HCT116 (cell line): ENCODE measurements at regions not wholly inside any gene's neighbourhood (a gene's known extent, or its start where the extent isn't known, plus 50 kb on each side); places are given as distances from the start of the nearest gene placed in this dataset.

Source experiments
- ATAC-seq: fragments of 200-7000 bp; cut with Tn5 transposase; 2 replicates; pipeline ENCODE4 v1.9.1; 2020; ENCODE audit warnings: mild to moderate bottlenecking, moderate library complexity
- BruUV-seq: library from RNA; stranded (reverse); fragments of 400-500 nt; replicated peaks from 2 replicates; lab custom pipeline; 2021; lab: Mats Ljungman, UMichigan
- CTCF ChIA-PET: fragments of 300-600 bp; sonication (Branson Sonifier 250); formaldehyde crosslinking; loops from one replicate; lab custom pipeline; 2021; ENCODE audit warnings: antibody characterized with exemption; lab: Charles Lee
- POLR2A ChIA-PET: fragments of 300-600, 350-600 bp; sonication (Branson Sonifier 250); formaldehyde crosslinking; loops from one replicate; lab custom pipeline; 2021; ENCODE audit warnings: antibody characterized with exemption; lab: Charles Lee
- RAD21 ChIA-PET, 2 experiments: fragments of 300-600 bp; sonication (Branson Sonifier 250); formaldehyde crosslinking; loops; one replicate each; lab custom pipeline; 2023; ENCODE audit warnings: low total read pairs in 2 of 2; ENCODE audit not compliant: uncharacterized antibody in 2 of 2, unreplicated experiment in 2 of 2, low non-redundant PET in 1 of 2; lab: Charles Lee
- DNase-seq: peaks from one replicate; pipeline ENCODE4 v3.0.0-alpha.2; 2010; ENCODE audit warnings: low read depth, low spot score
- H2AFZ ChIP-seq: fragments of 200-600 bp; shearing (Covaris generic), sonication (generic); 2 replicates; pipeline ENCODE4 v1.6.1; 2017; ENCODE audit warnings: low read depth, mixed run types, mixed read lengths, antibody characterized with exemption, low read length; ENCODE audit not compliant: poor library complexity, severe bottlenecking
- H3K27ac ChIP-seq: 2 replicates; pipeline ENCODE4 v1.5.1; 2012; ENCODE audit warnings: low read depth, low read length
- H3K27me3 ChIP-seq: fragments of 200-600 bp; sonication (generic); 2 replicates; pipeline ENCODE4 v1.6.1; 2016; ENCODE audit warnings: mixed run types, low read length, mixed read lengths; ENCODE audit not compliant: insufficient read depth
- H3K36me3 ChIP-seq, 2 experiments: fragments of 200-500 bp in 1 of 2; fragments of 200-600 bp in 1 of 2; sonication (Bioruptor generic) in 1 of 2; sonication (generic) in 1 of 2; 2 replicates each; pipeline versions ENCODE4 v1.5.1 to v1.6.1; 2014 to 2016; ENCODE audit warnings: low read length in 2 of 2, inconsistent platforms in 1 of 2, mixed read lengths in 1 of 2, mixed run types in 1 of 2; ENCODE audit not compliant: insufficient read depth in 2 of 2, control insufficient read depth in 1 of 2
- H3K4me1 ChIP-seq, 2 experiments: fragments of 200-600 bp in 1 of 2; sonication (generic) in 1 of 2; 2 replicates each; pipeline versions ENCODE4 v1.5.1 to v1.6.1; 2012 to 2017; ENCODE audit warnings: low read length in 2 of 2, inconsistent platforms in 1 of 2, mild to moderate bottlenecking in 1 of 2, mixed read lengths in 1 of 2, mixed run types in 1 of 2, moderate library complexity in 1 of 2; ENCODE audit not compliant: insufficient read depth in 2 of 2, control insufficient read depth in 1 of 2
- H3K4me2 ChIP-seq: fragments of 200-600 bp; sonication (generic); 2 replicates; pipeline ENCODE4 v1.6.1; 2017; ENCODE audit warnings: mixed run types, low read length, mixed read lengths
- H3K4me3 ChIP-seq, 2 experiments: fragments of 200-600 bp in 1 of 2; sonication (generic) in 1 of 2; replicated peaks in 1 of 2; 2 replicates each; pipeline ENCODE4 v1.5.1; 2011 to 2016; ENCODE audit warnings: low read length in 2 of 2, control low read depth in 1 of 2, low read depth in 1 of 2, mild to moderate bottlenecking in 1 of 2, mixed read lengths in 1 of 2, mixed run types in 1 of 2
- H3K79me2 ChIP-seq: fragments of 200-600 bp; sonication (generic); 2 replicates; pipeline ENCODE4 v1.6.1; 2017; ENCODE audit warnings: mild to moderate bottlenecking, mixed run types, low read length, moderate library complexity, mixed read lengths; ENCODE audit not compliant: insufficient read depth
- H3K9ac ChIP-seq: fragments of 200-600 bp; sonication (generic); 2 replicates; pipeline ENCODE4 v1.6.1; 2016; ENCODE audit warnings: low read length, mixed read lengths
- H3K9me2 ChIP-seq: fragments of 200-600 bp; sonication (generic), shearing (Covaris generic); 2 replicates; pipeline ENCODE4 v1.6.1; 2017; ENCODE audit warnings: mixed run types, mild to moderate bottlenecking, moderate library complexity; ENCODE audit not compliant: insufficient read depth
- H3K9me3 ChIP-seq, 2 experiments: fragments of 200-500 bp in 1 of 2; fragments of 200-600 bp in 1 of 2; sonication (Bioruptor generic) in 1 of 2; sonication (generic) in 1 of 2; 2 replicates each; pipeline ENCODE4 v1.6.1; 2014 to 2017; ENCODE audit warnings: low read length in 2 of 2, mixed read lengths in 2 of 2, inconsistent platforms in 1 of 2, low read depth in 1 of 2, mild to moderate bottlenecking in 1 of 2, mixed run types in 1 of 2, moderate library complexity in 1 of 2; ENCODE audit not compliant: control insufficient read depth in 1 of 2, insufficient read depth in 1 of 2
- H4K20me1 ChIP-seq: fragments of 200-600 bp; sonication (generic), shearing (Covaris generic); 2 replicates; pipeline ENCODE4 v1.6.1; 2017; ENCODE audit warnings: mixed run types, mild to moderate bottlenecking, moderate library complexity; ENCODE audit not compliant: insufficient read depth
- CEBPB ChIP-seq: IDR thresholded peaks from 2 replicates; pipeline ENCODE4 v1.6.1; 2012; ENCODE audit warnings: low read depth
- CTCF ChIP-seq, 3 experiments: fragments of 200-600 bp in 1 of 3; sonication (generic) in 1 of 3; IDR thresholded peaks in 2 of 3; conservative IDR thresholded peaks in 1 of 3; 2 replicates each; pipeline ENCODE4 v1.5.1; 2012 to 2017; ENCODE audit warnings: low read depth in 2 of 3, low read length in 2 of 3, antibody characterized with exemption in 1 of 3, borderline replicate concordance in 1 of 3, control low read depth in 1 of 3, mild to moderate bottlenecking in 1 of 3, mixed read lengths in 1 of 3, mixed run types in 1 of 3, moderate library complexity in 1 of 3; ENCODE audit not compliant: insufficient read depth in 1 of 3
- ELF1 ChIP-seq: IDR thresholded peaks from 2 replicates; pipeline ENCODE4 v1.6.1; 2012; ENCODE audit warnings: low read depth, borderline replicate concordance
- EZH2phosphoT487 ChIP-seq: fragments of 200-600 bp; IDR thresholded peaks from 2 replicates; pipeline ENCODE4 v1.6.1; 2018; ENCODE audit warnings: antibody characterized with exemption, borderline replicate concordance
- FOSL1 ChIP-seq: IDR thresholded peaks from 2 replicates; pipeline ENCODE4 v1.6.1; 2012; ENCODE audit warnings: low read depth
- POLR2AphosphoS5 ChIP-seq: IDR thresholded peaks from 2 replicates; pipeline ENCODE4 v1.6.1; 2011; ENCODE audit warnings: mild to moderate bottlenecking, low read depth, low read length, moderate library complexity
- REST ChIP-seq: IDR thresholded peaks from 2 replicates; pipeline ENCODE4 v1.6.1; 2012; ENCODE audit warnings: low read depth
- SRF ChIP-seq: IDR thresholded peaks from 2 replicates; pipeline ENCODE4 v1.6.1; 2012; ENCODE audit warnings: low read depth
- ZFX ChIP-seq: fragments of 450-650 bp; IDR thresholded peaks from 2 replicates; pipeline ENCODE4 v1.6.1; 2017
- ZNF274 ChIP-seq: fragments of 200-500 bp; sonication (Bioruptor generic); IDR thresholded peaks from 2 replicates; pipeline ENCODE4 v1.6.1; 2014; ENCODE audit warnings: mild to moderate bottlenecking, low read depth, low read length, inconsistent platforms
- intact Hi-C: fragments of 100-400 bp; cut with micrococcal nuclease; formaldehyde crosslinking; loops from 2 replicates; pipeline ENCODE4 v1.10.0; 2022
- TF ChIP-seq, protein P1 (sequence below): IDR thresholded peaks from 2 replicates; pipeline ENCODE4 v1.6.1; 2011; ENCODE audit warnings: mild to moderate bottlenecking, low read length, moderate library complexity; ENCODE audit not compliant: insufficient replicate concordance; ENCODE audit errors: extremely low read depth
- TF ChIP-seq, protein P2 (sequence below): IDR thresholded peaks from 2 replicates; pipeline ENCODE4 v1.6.1; 2012

- Histone ChIP-seq H3K79me2 (no peaks in the 10 kb centered on the region), H3K9me3 (no peaks in the 10 kb centered on the region), H3K27ac (no peak overlapping the region), H2AFZ (no peak overlapping the region), H3K4me1 (peaks cover 14 to 15% of the 10 kb centered on the region in 2 experiments), H3K9me2 (no peaks in the 10 kb centered on the region), H3K9ac (no peak overlapping the region), H4K20me1 (no peaks in the 10 kb centered on the region), H3K36me3 (no peaks in the 10 kb centered on the region), H3K4me3 (no peak overlapping the region), H3K27me3 (no peaks in the 10 kb centered on the region), H3K4me2 (no peak overlapping the region)
- TF ChIP-seq REST = no peak
- TF ChIP-seq ELF1 = no peak
- no peak for TF ChIP-seq ZNF274
- no peak for TF ChIP-seq POLR2AphosphoS5
- no peak for ATAC-seq
- POLR2A ChIA-PET = no interaction called here
- RAD21 ChIA-PET = no interaction called here
- DNase-seq = no peak
- no TSS peak for BruUV-seq
- CTCF ChIA-PET = no interaction called here
- intact Hi-C loops = no loop called here
Observed at GRCh38 chr5:125046838-125047237, 300.4 kb upstream of the ZNF608 start.

GRCh38 chr5:125047871-125048270 lies 301.4 kb upstream of the ZNF608 start:
- no peak overlapping the region for H2AFZ ChIP-seq
- H3K4me1 ChIP-seq = peaks cover 14 to 15% of the 10 kb centered on the region in 2 experiments
- RAD21 ChIA-PET = no interaction called here
- no peak overlapping the region for H3K27ac ChIP-seq
- H3K4me2 ChIP-seq = no peak overlapping the region
- H3K4me3 ChIP-seq = no peak overlapping the region
- no peaks in the 10 kb centered on the region for H3K36me3 ChIP-seq
- DNase-seq = no peak
- no peaks in the 10 kb centered on the region for H3K9me2 ChIP-seq
- no peaks in the 10 kb centered on the region for H3K79me2 ChIP-seq
- no peaks in the 10 kb centered on the region for H3K27me3 ChIP-seq
- CTCF ChIA-PET = no interaction called here
- intact Hi-C loops = no loop called here
- no peaks in the 10 kb centered on the region for H3K9me3 ChIP-seq
- ATAC-seq = no peak
- BruUV-seq = no TSS peak
- POLR2A ChIA-PET = no interaction called here
- no peak overlapping the region for H3K9ac ChIP-seq
- H4K20me1 ChIP-seq = no peaks in the 10 kb centered on the region
- no peak for TF ChIP-seq POLR2AphosphoS5
- TF ChIP-seq ELF1 = no peak
- TF ChIP-seq, protein P1, sequence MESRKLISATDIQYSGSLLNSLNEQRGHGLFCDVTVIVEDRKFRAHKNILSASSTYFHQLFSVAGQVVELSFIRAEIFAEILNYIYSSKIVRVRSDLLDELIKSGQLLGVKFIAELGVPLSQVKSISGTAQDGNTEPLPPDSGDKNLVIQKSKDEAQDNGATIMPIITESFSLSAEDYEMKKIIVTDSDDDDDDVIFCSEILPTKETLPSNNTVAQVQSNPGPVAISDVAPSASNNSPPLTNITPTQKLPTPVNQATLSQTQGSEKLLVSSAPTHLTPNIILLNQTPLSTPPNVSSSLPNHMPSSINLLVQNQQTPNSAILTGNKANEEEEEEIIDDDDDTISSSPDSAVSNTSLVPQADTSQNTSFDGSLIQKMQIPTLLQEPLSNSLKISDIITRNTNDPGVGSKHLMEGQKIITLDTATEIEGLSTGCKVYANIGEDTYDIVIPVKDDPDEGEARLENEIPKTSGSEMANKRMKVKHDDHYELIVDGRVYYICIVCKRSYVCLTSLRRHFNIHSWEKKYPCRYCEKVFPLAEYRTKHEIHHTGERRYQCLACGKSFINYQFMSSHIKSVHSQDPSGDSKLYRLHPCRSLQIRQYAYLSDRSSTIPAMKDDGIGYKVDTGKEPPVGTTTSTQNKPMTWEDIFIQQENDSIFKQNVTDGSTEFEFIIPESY = no peak
- no peak for TF ChIP-seq FOSL1
- no peak for TF ChIP-seq CTCF (IDR thresholded peaks at IDR 0.05 in 2 of 3, conservative IDR thresholded peaks at IDR 0.05 in 1 of 3; ENCODE audit: borderline replicate concordance in 1 of 3, insufficient read depth in 1 of 3, low read depth in 2 of 3, low read length in 2 of 3)
- no peak for TF ChIP-seq EZH2phosphoT487
- no peak for TF ChIP-seq ZFX
- TF ChIP-seq SRF = no peak
- TF ChIP-seq, protein P2, sequence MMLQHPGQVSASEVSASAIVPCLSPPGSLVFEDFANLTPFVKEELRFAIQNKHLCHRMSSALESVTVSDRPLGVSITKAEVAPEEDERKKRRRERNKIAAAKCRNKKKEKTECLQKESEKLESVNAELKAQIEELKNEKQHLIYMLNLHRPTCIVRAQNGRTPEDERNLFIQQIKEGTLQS = no peak
- no peak for TF ChIP-seq CEBPB
